Adrenal gland (tissue), 9 donors: ENCODE measurements at regions not wholly inside any gene's neighbourhood (a gene's known extent, or its start where the extent isn't known, plus 50 kb on each side); places are given as distances from the start of the nearest gene placed in this dataset.

Experiments used
- DNase-seq, 7 donors: peaks; one replicate each; pipeline ENCODE4 v3.0.0-alpha.2; 2019 to 2020
- H3K27ac ChIP-seq, 5 donors: fragments of 200-600 bp; sonication (generic) in 4 of 5; 1 replicate in 3 of 5; 2 replicates in 2 of 5; pipeline versions ENCODE4 v1.5.1 to v1.8.0; 2016 to 2020; ENCODE audit warnings: mild to moderate bottlenecking in 1 of 5
- H3K27me3 ChIP-seq: fragments of 200-600 bp; 2 replicates; pipeline ENCODE4 v1.8.0; 2021
- H3K36me3 ChIP-seq, 2 donors: fragments of 200-600 bp; replicated peaks in 1 of 2; 1 replicate in 1 of 2; 2 replicates in 1 of 2; pipeline versions ENCODE4 v1.5.1 to v1.8.0; 2018 to 2022
- H3K4me1 ChIP-seq, 2 donors: fragments of 200-600 bp; replicated peaks in 1 of 2; 1 replicate in 1 of 2; 2 replicates in 1 of 2; pipeline versions ENCODE4 v1.5.1 to v1.8.0; 2018 to 2021
- H3K4me3 ChIP-seq, 4 donors: fragments of 200-600 bp; sonication (generic) in 3 of 4; one replicate each; pipeline ENCODE4 v1.5.1; 2016 to 2018
- H3K9me3 ChIP-seq, 3 donors: fragments of 200-600 bp; sonication (generic) in 1 of 3; replicated peaks in 1 of 3; 1 replicate in 2 of 3; 2 replicates in 1 of 3; pipeline versions ENCODE4 v1.5.1 to v1.8.0; 2016 to 2021
- POLR2A ChIP-seq, 2 donors: fragments of 450-650 bp; IDR thresholded peaks; one replicate each; pipeline ENCODE4 v1.6.1; 2017; ENCODE audit warnings: antibody characterized with exemption in 2 of 2, mild to moderate bottlenecking in 2 of 2, moderate library complexity in 1 of 2
- WGBS, 4 donors: extraction: QIAGEN DNeasy Blood & Tissue Kit in 2 of 4; methylation state at CpG; one replicate each; pipeline versions ENCODE4 v1.1.5 to v1.1.7; 2013 to 2017; 5-methylcytosine and 5-hydroxymethylcytosine counted together
- intact Hi-C, 2 donors: fragments of 100-400 bp; cut with DNase I; formaldehyde crosslinking; loops; one replicate each; pipeline versions ENCODE4 v1.14.1 to v1.15.0; 2022 to 2023
- TF ChIP-seq, protein P1 (sequence below), 6 experiments: fragments of 450-650 bp in 4 of 6; fragments of 200-600 bp in 2 of 6; sonication (generic) in 1 of 6; IDR thresholded peaks; 1 replicate in 5 of 6; 2 replicates in 1 of 6; pipeline versions ENCODE4 v1.5.1 to v1.8.0; 2016 to 2021; ENCODE audit warnings: antibody characterized with exemption in 6 of 6, mild to moderate bottlenecking in 2 of 6, moderate library complexity in 1 of 6
- donor health status: healthy with polysubstance abuse.
- donor health status: Bipolar disorder and iron deficiency.
- donor health status: DM: yes; HTN: yes; CAD: no.
- donor health status: DM: no; HTN: no; CAD: no.
- donor health status: DM: no; HTN: no; CAD: no.

DNA sequence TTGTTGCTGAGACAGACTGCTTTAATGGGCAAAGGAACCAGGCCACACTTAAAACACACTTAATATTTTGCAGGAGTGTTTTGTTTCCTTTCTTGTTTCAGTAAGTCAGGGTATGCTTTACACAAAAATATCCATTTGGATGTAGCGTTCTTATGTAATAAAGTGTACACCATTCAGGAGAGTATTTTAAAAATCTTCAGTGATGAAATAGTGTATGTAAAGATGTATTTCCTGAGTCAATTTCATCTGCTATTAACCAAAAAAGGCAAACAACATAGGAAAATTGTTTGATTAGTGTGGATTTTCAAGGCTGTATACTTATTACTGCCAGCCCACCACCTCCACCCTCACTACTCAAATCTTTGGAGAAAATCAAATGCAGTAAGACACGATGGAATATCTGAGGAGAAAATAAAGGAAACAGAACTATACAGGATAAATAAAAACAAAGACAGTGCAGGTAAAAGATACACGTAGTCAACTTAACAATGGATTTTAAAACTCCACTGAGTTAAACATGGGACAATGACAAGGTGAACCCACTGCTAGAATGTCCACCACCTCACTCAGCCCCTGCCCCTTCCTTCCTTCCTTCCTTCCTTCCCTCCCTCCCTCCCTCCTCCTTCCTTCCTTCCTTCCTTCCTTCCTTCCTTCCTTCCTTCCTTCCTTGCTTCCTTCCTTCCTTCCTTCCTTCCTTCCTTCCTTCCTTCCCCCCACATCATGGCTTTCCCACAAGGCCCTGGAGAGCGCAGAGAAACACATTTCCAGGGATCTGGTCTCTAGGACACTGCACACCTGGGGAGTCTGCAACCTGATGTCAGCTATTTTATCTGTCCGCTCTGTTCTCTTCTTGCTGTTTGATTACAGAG lies 360.3 kb downstream of the IRS2 start:
- no peaks in the 10 kb centered on the region for H3K27me3 ChIP-seq
- no peak overlapping the region for H3K4me3 ChIP-seq
- no peaks in the 10 kb centered on the region for H3K4me1 ChIP-seq
- H3K27ac ChIP-seq, result no peak overlapping the region
- WGBS, 4 donors, result 75 to 87% (median 83%) methylated on average over 5 of the region's 5 CpGs
- no peak for TF ChIP-seq POLR2A (IDR thresholded peaks at IDR 0.05)
- TF ChIP-seq, protein P1, sequence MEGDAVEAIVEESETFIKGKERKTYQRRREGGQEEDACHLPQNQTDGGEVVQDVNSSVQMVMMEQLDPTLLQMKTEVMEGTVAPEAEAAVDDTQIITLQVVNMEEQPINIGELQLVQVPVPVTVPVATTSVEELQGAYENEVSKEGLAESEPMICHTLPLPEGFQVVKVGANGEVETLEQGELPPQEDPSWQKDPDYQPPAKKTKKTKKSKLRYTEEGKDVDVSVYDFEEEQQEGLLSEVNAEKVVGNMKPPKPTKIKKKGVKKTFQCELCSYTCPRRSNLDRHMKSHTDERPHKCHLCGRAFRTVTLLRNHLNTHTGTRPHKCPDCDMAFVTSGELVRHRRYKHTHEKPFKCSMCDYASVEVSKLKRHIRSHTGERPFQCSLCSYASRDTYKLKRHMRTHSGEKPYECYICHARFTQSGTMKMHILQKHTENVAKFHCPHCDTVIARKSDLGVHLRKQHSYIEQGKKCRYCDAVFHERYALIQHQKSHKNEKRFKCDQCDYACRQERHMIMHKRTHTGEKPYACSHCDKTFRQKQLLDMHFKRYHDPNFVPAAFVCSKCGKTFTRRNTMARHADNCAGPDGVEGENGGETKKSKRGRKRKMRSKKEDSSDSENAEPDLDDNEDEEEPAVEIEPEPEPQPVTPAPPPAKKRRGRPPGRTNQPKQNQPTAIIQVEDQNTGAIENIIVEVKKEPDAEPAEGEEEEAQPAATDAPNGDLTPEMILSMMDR (IDR thresholded peaks at IDR 0.05), result no peak
- no peak for DNase-seq
- no peaks in the 10 kb centered on the region for H3K9me3 ChIP-seq
- intact Hi-C loops, result no loop called here
- H3K36me3 ChIP-seq, result no peaks in the 10 kb centered on the region

DNA sequence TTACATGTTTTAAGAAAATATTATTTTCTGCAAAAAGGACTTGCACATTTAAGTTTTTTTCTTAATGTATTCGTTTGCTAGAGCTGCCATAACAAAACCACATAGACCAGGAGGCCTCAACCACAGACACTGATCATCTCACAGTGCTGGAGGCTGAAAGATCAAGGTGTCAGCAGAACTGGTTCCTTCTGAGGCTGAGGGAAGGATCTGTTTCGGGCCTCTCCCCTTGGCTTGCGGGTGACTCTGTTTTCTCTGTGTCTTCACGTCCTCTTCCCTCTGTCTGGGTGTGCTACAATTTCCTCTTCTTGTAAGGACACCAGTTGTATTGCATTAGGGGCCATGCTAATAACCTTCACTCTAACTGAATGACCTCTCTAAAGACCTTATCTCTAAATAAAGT lies 364.2 kb downstream of the IRS2 start:
- no peaks in the 10 kb centered on the region for H3K4me1 ChIP-seq
- peak in 2 of 7 donors; percentile 19 to 29 for DNase-seq
- no peak overlapping the region for H3K27ac ChIP-seq
- H3K9me3 ChIP-seq, result no peaks in the 10 kb centered on the region
- TF ChIP-seq POLR2A (IDR thresholded peaks at IDR 0.05), result no peak
- TF ChIP-seq, protein P1 (IDR thresholded peaks at IDR 0.05), result no peak
- no peaks in the 10 kb centered on the region for H3K36me3 ChIP-seq
- H3K27me3 ChIP-seq, result no peaks in the 10 kb centered on the region
- WGBS, 4 donors, result 68 to 84% (median 71%) methylated on average over 4 of the region's 4 CpGs
- intact Hi-C loops, result no loop called here
- H3K4me3 ChIP-seq, result no peak overlapping the region

DNA sequence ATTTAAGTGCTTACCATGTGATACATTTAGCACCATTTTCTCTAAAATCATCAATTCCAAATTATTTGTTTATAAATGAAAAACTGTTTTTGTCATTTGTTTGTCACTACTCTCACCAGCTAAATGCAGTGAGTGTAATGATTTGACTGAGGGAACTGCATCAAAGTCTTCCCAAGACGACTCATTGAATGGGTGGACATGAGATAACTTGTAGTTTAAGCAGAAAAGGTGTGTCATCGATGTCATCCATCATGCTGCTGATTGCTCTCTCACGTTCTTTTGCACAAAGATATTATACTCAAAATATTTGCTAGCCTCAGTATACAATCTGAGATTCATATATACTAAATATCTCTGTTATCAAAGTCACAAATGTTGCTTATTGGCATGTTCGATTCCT lies 366.5 kb downstream of the IRS2 start:
- 60 to 79% (median 76%) methylated on average over 4 of the region's 4 CpGs for WGBS, 4 donors
- Histone ChIP-seq H3K27me3 (no peaks in the 10 kb centered on the region), H3K9me3 (no peaks in the 10 kb centered on the region), H3K36me3 (no peaks in the 10 kb centered on the region), H3K4me3 (no peak overlapping the region), H3K27ac (no peak overlapping the region), H3K4me1 (no peaks in the 10 kb centered on the region)
- intact Hi-C loops, result no loop called here
- no peak for DNase-seq
- TF ChIP-seq, protein P1 (IDR thresholded peaks at IDR 0.05), result no peak
- TF ChIP-seq POLR2A (IDR thresholded peaks at IDR 0.05), result no peak

DNA sequence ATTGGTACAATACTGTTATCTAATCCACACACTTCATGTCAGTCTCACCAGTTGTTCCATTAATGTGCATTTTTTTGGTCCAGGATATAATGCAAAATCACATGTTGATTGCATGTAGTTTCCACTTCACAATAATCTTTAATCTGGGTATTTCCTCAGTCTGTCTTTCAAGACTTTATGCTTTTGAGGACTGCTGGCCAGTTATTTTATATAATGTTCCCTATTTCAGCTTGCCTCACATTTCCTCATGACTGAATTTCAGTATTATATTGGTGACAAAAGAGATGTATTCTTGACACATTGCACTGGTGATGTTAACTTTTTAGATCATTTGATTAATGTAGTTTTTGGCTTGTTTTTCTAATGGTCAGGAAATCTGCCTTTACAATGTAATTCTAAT lies 368.3 kb downstream of the IRS2 start:
- intact Hi-C loops, result no loop called here
- Histone ChIP-seq H3K27me3 (no peaks in the 10 kb centered on the region), H3K27ac (no peak overlapping the region), H3K9me3 (no peaks in the 10 kb centered on the region), H3K4me1 (no peaks in the 10 kb centered on the region), H3K4me3 (no peak overlapping the region), H3K36me3 (no peaks in the 10 kb centered on the region)
- TF ChIP-seq, protein P1 (IDR thresholded peaks at IDR 0.05), result no peak
- TF ChIP-seq POLR2A (IDR thresholded peaks at IDR 0.05), result no peak
- DNase-seq, result no peak
